ENCODE measurements at regions not wholly inside any gene's neighbourhood (a gene's known extent, or its start where the extent isn't known, plus 50 kb on each side); places are given as distances from the start of the nearest gene placed in this dataset.
A peak's percentile ranks its signal among the peaks of the same experiment; 100 is the strongest.

DNA sequence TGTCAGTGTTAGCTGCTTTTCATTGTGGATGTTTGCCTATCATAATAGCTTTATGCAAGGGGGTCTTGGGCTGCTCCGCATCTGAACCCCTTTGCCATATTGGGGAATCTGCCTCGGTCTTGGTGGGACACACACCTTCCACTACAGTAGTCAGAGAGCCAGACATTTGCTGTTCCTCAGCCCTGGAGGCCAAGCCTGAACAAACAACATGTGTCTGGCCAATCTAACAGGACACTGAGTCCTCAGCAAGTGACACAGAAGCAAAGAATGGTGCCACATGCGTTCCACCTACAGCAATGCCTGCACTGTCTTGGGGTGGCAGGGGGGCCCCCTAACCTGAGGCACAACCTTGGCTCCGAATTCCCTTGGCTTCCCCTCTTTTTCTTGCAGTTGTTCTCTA lies 243.9 kb downstream of the LY86 start:
- no peaks in the 10 kb centered on the region for H3K36me3 ChIP-seq (ENCODE audit: insufficient read depth, low read length)
- H3K4me3 ChIP-seq (ENCODE audit: low read length) = no peak overlapping the region
- H3K36me3 Mint-ChIP-seq = no peaks in the 10 kb centered on the region
- no peak overlapping the region for H3K4me3 Mint-ChIP-seq
- ChIA-PET CTCF (no interaction called here), POLR2A (no interaction called here)
- no peaks in the 10 kb centered on the region for H3K4me1 ChIP-seq (ENCODE audit: insufficient read depth, low read length)
- H3K27me3 Mint-ChIP-seq = peaks cover 6 to 16% of the 10 kb centered on the region in 2 donors
- no peaks in the 10 kb centered on the region for H3K27me3 ChIP-seq (ENCODE audit: insufficient read depth, low read length, poor library complexity, severe bottlenecking)
- H3K27ac Mint-ChIP-seq = no peak overlapping the region
- H3K4me1 Mint-ChIP-seq = no peaks in the 10 kb centered on the region
- DNase-seq = no peak
- H3K27ac ChIP-seq (ENCODE audit: low read depth, low read length) = no peak overlapping the region
- H3K9me3 ChIP-seq (ENCODE audit: low read length) = no peaks in the 10 kb centered on the region
- H3K9me3 Mint-ChIP-seq = no peaks in the 10 kb centered on the region

DNA sequence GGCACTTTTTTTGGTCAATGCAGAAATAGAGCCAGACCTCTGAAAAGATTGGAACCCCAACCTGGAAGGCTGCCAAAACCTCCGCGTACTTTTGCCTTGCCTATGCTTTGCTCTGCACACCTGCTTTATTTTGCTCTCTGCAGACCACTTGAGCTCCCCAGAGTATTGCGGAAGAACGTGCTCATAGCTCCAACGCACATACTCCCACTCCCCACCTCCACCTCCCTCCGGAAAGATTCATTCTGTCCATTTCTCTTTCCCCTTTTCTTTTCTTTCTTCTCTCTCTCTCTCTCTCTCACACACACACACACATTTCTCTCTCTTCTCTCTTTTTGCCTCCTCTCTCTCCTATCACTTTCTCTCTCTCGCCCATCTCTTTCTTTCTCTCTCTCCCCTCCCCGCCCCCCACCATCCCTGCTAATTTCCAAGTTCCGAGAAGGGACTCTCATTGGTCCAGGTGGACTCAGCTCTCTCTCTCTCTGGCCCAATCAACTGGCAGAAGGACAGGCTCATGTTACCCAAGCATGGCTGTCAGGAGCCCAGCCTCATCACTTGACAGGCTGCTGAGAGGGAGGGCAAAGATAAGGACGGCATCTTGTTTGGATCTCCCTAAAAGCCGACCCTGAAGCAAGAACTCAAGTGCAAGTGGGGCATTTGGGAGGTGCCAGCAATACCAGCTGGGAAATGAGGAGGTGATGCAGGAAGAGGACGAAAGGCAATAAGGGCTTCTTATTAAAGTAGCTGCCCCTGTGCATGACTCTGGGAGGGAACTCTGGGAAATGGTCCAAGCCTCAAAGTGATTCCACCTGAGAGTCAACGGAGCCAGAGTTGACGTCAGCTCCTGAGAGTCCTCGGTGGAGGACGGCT lies 246.1 kb downstream of the LY86 start:
- Mint-ChIP-seq H3K4me3 (no peak overlapping the region), H3K4me1 (no peaks in the 10 kb centered on the region), H3K27ac (peak overlapping the region in 1 of 8 donors; percentile 88), H3K36me3 (no peaks in the 10 kb centered on the region), H3K27me3 (peaks cover 6 to 29% of the 10 kb centered on the region in 2 donors), H3K9me3 (no peaks in the 10 kb centered on the region)
- H3K27me3 ChIP-seq (ENCODE audit: insufficient read depth, low read length, poor library complexity, severe bottlenecking) = no peaks in the 10 kb centered on the region
- ChIA-PET CTCF (no interaction called here), POLR2A (no interaction called here)
- no peak overlapping the region for H3K27ac ChIP-seq (ENCODE audit: low read depth, low read length)
- DNase-seq = no peak
- H3K36me3 ChIP-seq (ENCODE audit: insufficient read depth, low read length) = no peaks in the 10 kb centered on the region
- H3K4me1 ChIP-seq (ENCODE audit: insufficient read depth, low read length) = no peaks in the 10 kb centered on the region
- H3K9me3 ChIP-seq (ENCODE audit: low read length) = no peaks in the 10 kb centered on the region
- H3K4me3 ChIP-seq (ENCODE audit: low read length) = no peak overlapping the region

DNA sequence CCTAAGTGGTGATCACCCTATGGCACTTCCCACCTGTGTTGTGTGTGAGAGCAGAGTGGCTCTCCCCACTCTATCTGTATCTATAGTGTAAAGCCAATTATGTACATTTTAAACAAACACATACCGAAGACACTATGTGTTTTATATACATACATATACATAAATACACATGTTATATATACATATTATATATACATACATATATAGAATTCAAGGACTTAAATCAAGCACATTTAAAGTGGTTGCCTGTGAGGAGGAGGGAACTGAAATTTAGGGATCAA lies 246.6 kb downstream of the LY86 start:
- H3K4me3 Mint-ChIP-seq = no peak overlapping the region
- H3K9me3 ChIP-seq (ENCODE audit: low read length) = no peaks in the 10 kb centered on the region
- ChIA-PET CTCF (no interaction called here), POLR2A (no interaction called here)
- no peaks in the 10 kb centered on the region for H3K36me3 Mint-ChIP-seq
- H3K4me1 ChIP-seq (ENCODE audit: insufficient read depth, low read length) = no peaks in the 10 kb centered on the region
- H3K27me3 Mint-ChIP-seq = peaks cover 8 to 30% of the 10 kb centered on the region in 2 donors
- no peaks in the 10 kb centered on the region for H3K9me3 Mint-ChIP-seq
- no peak overlapping the region for H3K4me3 ChIP-seq (ENCODE audit: low read length)
- no peak for DNase-seq
- no peaks in the 10 kb centered on the region for H3K36me3 ChIP-seq (ENCODE audit: insufficient read depth, low read length)
- H3K27ac ChIP-seq (ENCODE audit: low read depth, low read length) = no peak overlapping the region
- no peaks in the 10 kb centered on the region for H3K4me1 Mint-ChIP-seq
- H3K27me3 ChIP-seq (ENCODE audit: insufficient read depth, low read length, poor library complexity, severe bottlenecking) = no peaks in the 10 kb centered on the region
- H3K27ac Mint-ChIP-seq = no peak overlapping the region

DNA sequence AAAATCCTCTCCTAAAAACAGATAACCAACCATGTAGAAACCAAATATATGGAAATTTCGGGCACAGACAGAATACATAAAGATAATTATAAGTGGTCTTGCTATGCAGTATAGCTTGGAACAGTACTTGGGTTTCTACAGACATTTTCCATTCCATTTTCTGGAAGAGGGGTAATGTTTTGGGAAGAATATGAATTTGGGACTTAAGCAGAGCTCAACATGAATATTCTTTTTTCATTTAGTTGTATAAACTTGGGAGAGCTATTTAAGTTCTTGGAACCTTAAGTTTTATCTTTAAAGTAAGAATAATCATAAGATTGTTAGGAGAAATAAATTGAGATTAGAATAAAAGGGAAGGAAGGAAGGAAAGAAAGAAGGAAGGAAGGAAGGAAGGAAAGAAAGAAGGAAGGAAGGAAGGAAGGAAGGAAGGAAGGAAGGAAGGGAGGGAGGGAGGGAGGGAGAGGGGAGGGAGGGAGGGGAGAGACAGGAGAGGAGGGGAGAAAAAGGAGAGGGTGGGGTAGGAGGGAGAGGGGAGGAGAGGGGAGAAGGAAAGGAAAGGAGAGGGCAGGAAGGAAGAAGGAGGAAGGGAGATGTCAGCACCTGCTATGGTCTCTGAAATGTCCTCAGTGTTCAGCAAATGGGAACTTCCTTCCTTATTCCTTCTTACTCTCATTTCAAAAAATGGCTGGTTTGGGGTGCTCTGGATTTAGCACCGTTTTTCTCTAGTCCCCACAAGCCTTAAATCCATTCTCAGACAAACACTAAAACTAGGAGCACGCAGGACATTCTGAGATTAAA lies 248.3 kb downstream of the LY86 start:
- Mint-ChIP-seq H3K9me3 (no peaks in the 10 kb centered on the region), H3K4me3 (no peak overlapping the region), H3K36me3 (no peaks in the 10 kb centered on the region), H3K27me3 (peaks cover 5 to 39% of the 10 kb centered on the region in 2 donors), H3K4me1 (no peaks in the 10 kb centered on the region), H3K27ac (no peak overlapping the region)
- Histone ChIP-seq H3K36me3 (ENCODE audit: insufficient read depth, low read length) (no peaks in the 10 kb centered on the region), H3K27ac (ENCODE audit: low read depth, low read length) (no peak overlapping the region), H3K27me3 (ENCODE audit: insufficient read depth, low read length, poor library complexity, severe bottlenecking) (no peaks in the 10 kb centered on the region), H3K9me3 (ENCODE audit: low read length) (no peaks in the 10 kb centered on the region), H3K4me1 (ENCODE audit: insufficient read depth, low read length) (no peaks in the 10 kb centered on the region), H3K4me3 (ENCODE audit: low read length) (no peak overlapping the region)
- ChIA-PET POLR2A (no interaction called here), CTCF (no interaction called here)
- no peak for DNase-seq

DNA sequence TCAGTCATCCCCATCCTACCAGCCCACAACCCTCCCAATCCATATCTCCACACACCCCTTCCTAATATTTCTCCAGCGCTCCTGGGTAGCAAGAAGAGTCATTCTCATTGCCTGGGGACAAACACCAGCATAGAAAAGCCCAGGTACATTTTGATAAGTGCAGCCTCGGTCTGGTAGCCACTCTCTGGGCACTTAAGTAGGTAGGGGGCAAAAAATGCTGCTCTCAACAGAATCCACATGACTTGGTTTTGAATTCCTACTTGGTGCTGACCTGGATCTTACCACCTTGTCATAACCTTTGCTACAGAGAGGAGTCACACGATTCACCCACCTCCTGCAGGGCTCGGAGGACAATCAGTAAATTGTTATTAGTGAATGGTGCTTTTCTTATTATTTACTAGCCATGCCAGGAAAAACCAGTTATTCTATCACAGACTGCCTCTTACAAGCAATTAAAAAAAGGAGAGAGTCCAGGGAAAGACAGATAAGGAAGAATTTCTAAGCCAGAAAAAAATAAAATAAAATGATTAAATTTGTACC lies 249.1 kb downstream of the LY86 start:
- peaks cover 5 to 41% of the 10 kb centered on the region in 2 donors for H3K27me3 Mint-ChIP-seq
- peaks cover 0 to 4% (median 1%) of the 10 kb centered on the region in 3 donors for H3K4me1 Mint-ChIP-seq
- CTCF ChIA-PET = no interaction called here
- Histone ChIP-seq H3K27me3 (ENCODE audit: insufficient read depth, low read length, poor library complexity, severe bottlenecking) (no peaks in the 10 kb centered on the region), H3K36me3 (ENCODE audit: insufficient read depth, low read length) (no peaks in the 10 kb centered on the region), H3K4me1 (ENCODE audit: insufficient read depth, low read length) (no peaks in the 10 kb centered on the region), H3K4me3 (ENCODE audit: low read length) (no peak overlapping the region), H3K9me3 (ENCODE audit: low read length) (no peaks in the 10 kb centered on the region), H3K27ac (ENCODE audit: low read depth, low read length) (no peak overlapping the region)
- POLR2A ChIA-PET = no interaction called here
- DNase-seq = no peak
- H3K36me3 Mint-ChIP-seq = no peaks in the 10 kb centered on the region
- no peak overlapping the region for H3K4me3 Mint-ChIP-seq
- H3K9me3 Mint-ChIP-seq = no peaks in the 10 kb centered on the region
- H3K27ac Mint-ChIP-seq = no peak overlapping the region

DNA sequence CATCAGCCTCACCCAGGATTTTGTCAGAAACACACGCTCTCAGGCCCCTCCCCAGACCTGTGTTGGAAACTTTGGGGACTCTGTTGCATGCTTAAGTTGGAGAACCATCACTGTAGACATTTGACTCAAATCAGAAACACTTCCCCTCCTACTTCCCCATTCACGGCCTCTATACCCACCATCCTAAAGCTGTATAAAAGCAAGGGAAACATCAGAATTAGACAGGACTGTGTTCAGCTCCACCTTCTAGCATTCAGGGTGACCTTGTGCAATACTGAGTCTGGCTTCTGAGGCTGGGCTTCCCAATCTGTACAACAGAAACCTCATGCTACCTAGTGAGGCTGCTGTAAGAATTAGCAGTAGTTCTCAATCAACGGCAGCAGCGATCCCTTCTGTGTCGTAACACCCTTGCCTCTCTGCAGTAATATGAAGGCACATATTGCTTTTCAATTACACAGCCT lies 252.3 kb downstream of the LY86 start:
- Mint-ChIP-seq H3K27me3 (peaks cover 5 to 47% of the 10 kb centered on the region in 2 donors), H3K36me3 (no peaks in the 10 kb centered on the region), H3K4me1 (peaks cover 0 to 5% (median 1%) of the 10 kb centered on the region in 3 donors), H3K4me3 (no peak overlapping the region), H3K27ac (peak overlapping the region in 1 of 8 donors; percentile 2), H3K9me3 (peaks cover 0 to 7% (median 4%) of the 10 kb centered on the region in 5 donors)
- Histone ChIP-seq H3K36me3 (ENCODE audit: insufficient read depth, low read length) (no peaks in the 10 kb centered on the region), H3K4me3 (ENCODE audit: low read length) (no peak overlapping the region), H3K9me3 (ENCODE audit: low read length) (no peaks in the 10 kb centered on the region), H3K27me3 (ENCODE audit: insufficient read depth, low read length, poor library complexity, severe bottlenecking) (no peaks in the 10 kb centered on the region), H3K27ac (ENCODE audit: low read depth, low read length) (no peak overlapping the region), H3K4me1 (ENCODE audit: insufficient read depth, low read length) (no peaks in the 10 kb centered on the region)
- CTCF ChIA-PET = interaction anchor here (0.9 kb wide), 1 partner anchor 10 kb away, joined by 3 read pairs; no protein-coding TSS in a partner anchor
- POLR2A ChIA-PET = no interaction called here
- DNase-seq = no peak

DNA sequence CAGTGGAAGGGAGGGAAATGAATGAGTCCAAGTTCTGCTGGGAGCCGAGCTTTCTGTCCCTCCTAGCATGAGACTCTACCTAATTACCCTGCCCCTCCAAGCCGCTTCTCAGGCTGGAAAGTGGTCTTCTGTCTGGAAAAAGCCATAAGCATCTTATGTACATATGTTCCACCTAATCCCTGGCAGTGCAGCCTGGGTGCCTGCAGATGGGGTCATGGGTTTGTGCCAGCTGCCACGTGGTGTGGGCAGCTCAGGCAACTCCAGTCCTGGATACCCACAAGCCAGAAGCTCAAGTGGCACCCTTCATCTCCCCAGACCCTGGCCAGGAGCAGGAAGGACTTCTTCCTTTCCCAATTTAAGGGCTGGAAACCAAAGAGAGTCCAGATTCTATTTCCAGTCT lies 253.1 kb downstream of the LY86 start:
- Histone ChIP-seq H3K27ac (ENCODE audit: low read depth, low read length) (no peak overlapping the region), H3K9me3 (ENCODE audit: low read length) (no peaks in the 10 kb centered on the region), H3K36me3 (ENCODE audit: insufficient read depth, low read length) (no peaks in the 10 kb centered on the region), H3K27me3 (ENCODE audit: insufficient read depth, low read length, poor library complexity, severe bottlenecking) (no peaks in the 10 kb centered on the region), H3K4me1 (ENCODE audit: insufficient read depth, low read length) (no peaks in the 10 kb centered on the region), H3K4me3 (ENCODE audit: low read length) (no peak overlapping the region)
- H3K4me3 Mint-ChIP-seq = no peak overlapping the region
- peaks cover 0 to 5% (median 1%) of the 10 kb centered on the region in 3 donors for H3K4me1 Mint-ChIP-seq
- no peak for DNase-seq
- H3K9me3 Mint-ChIP-seq = peaks cover 6 to 14% (median 10%) of the 10 kb centered on the region in 5 donors
- CTCF ChIA-PET = interaction anchor here (0.9 kb wide), 1 partner anchor 10 kb away, joined by 3 read pairs; no protein-coding TSS in a partner anchor
- POLR2A ChIA-PET = no interaction called here
- H3K27ac Mint-ChIP-seq = no peak overlapping the region
- peaks cover 0 to 5% (median 0%) of the 10 kb centered on the region in 3 donors for H3K36me3 Mint-ChIP-seq
- H3K27me3 Mint-ChIP-seq = peaks cover 5 to 53% of the 10 kb centered on the region in 2 donors

DNA sequence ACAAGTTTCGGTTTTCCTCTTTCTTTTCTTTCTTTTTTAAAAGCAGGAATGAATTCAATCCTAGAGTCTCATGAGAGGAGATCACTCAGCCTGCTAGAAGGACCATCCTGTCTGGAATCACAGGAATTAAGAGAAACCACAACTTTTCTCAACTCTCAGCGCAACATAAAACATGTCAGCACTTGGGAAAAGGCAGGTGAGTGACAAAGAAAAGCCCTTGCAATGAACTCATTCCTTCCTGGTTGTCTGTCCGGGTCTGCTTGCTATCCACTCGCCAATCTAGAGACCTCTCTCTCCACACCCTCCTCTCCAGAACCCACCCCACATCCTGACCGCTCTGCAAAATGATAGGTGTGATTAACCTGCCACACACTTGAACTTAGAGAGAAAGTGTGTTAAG lies 253.8 kb downstream of the LY86 start:
- peaks cover 5 to 51% of the 10 kb centered on the region in 2 donors for H3K27me3 Mint-ChIP-seq
- no peak for DNase-seq
- Histone ChIP-seq H3K27me3 (ENCODE audit: insufficient read depth, low read length, poor library complexity, severe bottlenecking) (no peaks in the 10 kb centered on the region), H3K4me3 (ENCODE audit: low read length) (no peak overlapping the region), H3K27ac (ENCODE audit: low read depth, low read length) (no peak overlapping the region), H3K36me3 (ENCODE audit: insufficient read depth, low read length) (no peaks in the 10 kb centered on the region), H3K4me1 (ENCODE audit: insufficient read depth, low read length) (no peaks in the 10 kb centered on the region), H3K9me3 (ENCODE audit: low read length) (no peaks in the 10 kb centered on the region)
- CTCF ChIA-PET = no interaction called here
- H3K36me3 Mint-ChIP-seq = peaks cover 0 to 6% (median 0%) of the 10 kb centered on the region in 3 donors
- H3K27ac Mint-ChIP-seq = no peak overlapping the region
- peaks cover 0 to 5% (median 1%) of the 10 kb centered on the region in 3 donors for H3K4me1 Mint-ChIP-seq
- peaks cover 6 to 15% (median 12%) of the 10 kb centered on the region in 5 donors for H3K9me3 Mint-ChIP-seq
- POLR2A ChIA-PET = no interaction called here
- H3K4me3 Mint-ChIP-seq = no peak overlapping the region

Measured in CD8-positive, alpha-beta memory T cell (primary cell).